ENCODE measurements at regions not wholly inside any gene's neighbourhood (a gene's known extent, or its start where the extent isn't known, plus 50 kb on each side); places are given as distances from the start of the nearest gene placed in this dataset.
"Not testable (repeated sequence)": the region's sequence is repeated elsewhere in the genome, so short reads cannot be mapped to it uniquely, and the experiment has no call there.

DNA sequence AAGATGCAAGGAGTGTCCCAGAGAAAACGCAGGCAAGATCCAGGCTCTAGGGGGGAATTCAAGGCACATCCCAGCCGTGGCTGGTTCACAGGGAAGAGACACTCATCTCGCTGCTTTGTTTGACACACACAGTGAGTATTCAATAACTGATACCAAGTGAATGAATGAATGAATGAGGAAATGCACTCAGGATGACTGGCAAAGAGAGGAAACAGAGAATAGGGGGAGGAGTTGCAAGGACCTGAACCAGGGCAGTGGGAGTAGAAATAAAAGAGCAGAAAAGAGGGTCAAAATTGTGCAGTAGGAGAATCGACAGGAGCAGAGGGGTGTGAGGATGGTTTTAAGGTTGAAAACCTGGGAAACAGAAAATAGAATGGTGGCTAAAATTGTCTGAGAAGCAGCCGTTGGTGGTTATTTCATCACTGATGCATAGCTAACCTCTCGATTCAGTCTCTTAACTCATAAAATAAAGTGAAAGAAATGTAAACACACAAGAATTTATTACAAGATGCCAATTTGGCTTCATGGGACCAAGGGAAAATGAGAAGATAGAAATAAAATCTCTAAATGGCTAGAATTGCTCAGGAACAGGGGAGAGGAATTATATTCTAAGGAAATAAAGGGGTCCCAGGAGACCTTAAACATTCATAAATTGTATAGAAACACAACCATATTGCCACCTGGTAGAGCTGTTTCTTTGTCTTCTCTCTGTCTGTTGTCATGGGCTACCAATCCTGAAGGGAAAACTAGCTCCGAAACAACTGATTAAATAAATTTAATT is 63.9 kb upstream of the PHLPP1 start:
- H3K4me3 ChIP-seq (ENCODE audit: low read depth, low read length) = no peak overlapping the region
- ChIA-PET CTCF (interaction anchor here (0.7 kb wide), 1 partner anchor 63 kb away, joined by 3 read pairs; the partner anchor contains the start of gene PHLPP1), POLR2A (no interaction called here)
- no peak for DNase-seq (ENCODE audit: low read depth, low spot score)
- TF ChIP-seq, protein P1, sequence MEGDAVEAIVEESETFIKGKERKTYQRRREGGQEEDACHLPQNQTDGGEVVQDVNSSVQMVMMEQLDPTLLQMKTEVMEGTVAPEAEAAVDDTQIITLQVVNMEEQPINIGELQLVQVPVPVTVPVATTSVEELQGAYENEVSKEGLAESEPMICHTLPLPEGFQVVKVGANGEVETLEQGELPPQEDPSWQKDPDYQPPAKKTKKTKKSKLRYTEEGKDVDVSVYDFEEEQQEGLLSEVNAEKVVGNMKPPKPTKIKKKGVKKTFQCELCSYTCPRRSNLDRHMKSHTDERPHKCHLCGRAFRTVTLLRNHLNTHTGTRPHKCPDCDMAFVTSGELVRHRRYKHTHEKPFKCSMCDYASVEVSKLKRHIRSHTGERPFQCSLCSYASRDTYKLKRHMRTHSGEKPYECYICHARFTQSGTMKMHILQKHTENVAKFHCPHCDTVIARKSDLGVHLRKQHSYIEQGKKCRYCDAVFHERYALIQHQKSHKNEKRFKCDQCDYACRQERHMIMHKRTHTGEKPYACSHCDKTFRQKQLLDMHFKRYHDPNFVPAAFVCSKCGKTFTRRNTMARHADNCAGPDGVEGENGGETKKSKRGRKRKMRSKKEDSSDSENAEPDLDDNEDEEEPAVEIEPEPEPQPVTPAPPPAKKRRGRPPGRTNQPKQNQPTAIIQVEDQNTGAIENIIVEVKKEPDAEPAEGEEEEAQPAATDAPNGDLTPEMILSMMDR (IDR thresholded peaks at IDR 0.05; ENCODE audit: insufficient read depth, low read length, missing control alignments) = no peak

DNA sequence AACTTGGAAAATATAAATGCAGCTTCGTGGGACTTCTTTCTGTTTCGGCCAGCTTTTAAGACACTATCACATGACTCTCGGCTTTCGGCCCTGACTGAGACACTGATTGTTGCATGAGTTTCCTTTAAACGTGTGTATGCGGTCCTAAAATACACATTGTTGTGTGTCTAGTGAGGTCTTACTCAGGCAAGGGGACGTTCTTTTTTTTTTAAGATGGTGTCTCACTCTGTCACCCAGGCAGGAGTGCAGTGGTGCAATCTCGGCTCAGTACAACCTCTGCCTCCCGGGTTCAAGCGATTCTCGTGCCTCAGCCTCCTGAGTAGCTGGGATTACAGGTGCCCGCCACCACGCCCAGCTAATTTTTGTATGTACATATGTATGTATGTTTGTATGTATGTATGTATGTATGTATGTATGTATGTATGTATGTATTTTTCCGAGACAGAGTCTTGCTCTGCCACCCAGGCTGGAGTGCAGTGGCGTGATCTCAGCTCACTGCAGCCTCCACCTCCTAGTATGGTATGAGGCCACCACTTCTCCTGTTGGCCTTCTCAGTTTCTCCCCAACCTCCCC is 63.2 kb upstream of the PHLPP1 start:
- DNase-seq (ENCODE audit: low read depth, low spot score); H3K4me3 ChIP-seq (ENCODE audit: low read depth, low read length); CTCF ChIA-PET; POLR2A ChIA-PET: not testable (repeated sequence)

DNA sequence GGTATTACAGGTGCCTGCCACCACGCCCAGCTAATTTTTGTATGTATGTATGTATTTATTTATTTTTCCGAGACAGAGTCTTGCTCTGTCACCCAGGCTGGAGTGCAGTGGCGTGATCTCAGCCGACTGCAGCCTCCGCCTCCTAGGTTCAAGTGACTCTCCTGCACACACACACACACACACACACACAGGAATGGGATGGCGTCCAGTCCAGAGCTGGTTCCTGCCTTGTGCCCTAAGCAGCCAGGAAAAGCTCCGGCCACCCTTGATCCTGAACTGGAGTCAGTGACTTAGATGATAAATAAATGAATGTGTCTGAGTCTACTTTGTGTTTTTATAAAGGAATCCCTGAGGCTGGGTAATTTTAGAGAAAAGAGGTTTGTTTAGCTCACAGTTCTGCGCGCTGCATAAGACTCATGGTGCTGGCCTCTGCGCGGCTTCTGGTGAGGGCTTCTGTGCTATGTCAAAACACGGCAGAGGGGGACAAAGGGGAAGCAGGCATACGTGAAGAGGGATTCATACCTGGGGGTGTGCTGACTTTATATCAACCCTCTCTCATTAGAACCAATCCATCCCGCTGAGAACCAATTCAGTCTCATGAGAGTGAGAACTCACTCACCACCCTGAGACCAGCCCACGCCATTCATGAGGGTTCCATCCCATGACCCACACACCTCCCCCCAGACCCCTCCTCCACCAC is 59.7 kb upstream of the PHLPP1 start:
- ChIA-PET CTCF (interaction anchor here (0.9 kb wide), 1 partner anchor 327 kb away, joined by 3 read pairs; no protein-coding TSS in a partner anchor), POLR2A (no interaction called here)
- no peak overlapping the region for H3K4me3 ChIP-seq (ENCODE audit: low read depth, low read length)
- no peak for DNase-seq (ENCODE audit: low read depth, low spot score)
- TF ChIP-seq, protein P1 (IDR thresholded peaks at IDR 0.05; ENCODE audit: insufficient read depth, low read length, missing control alignments) = no peak

DNA sequence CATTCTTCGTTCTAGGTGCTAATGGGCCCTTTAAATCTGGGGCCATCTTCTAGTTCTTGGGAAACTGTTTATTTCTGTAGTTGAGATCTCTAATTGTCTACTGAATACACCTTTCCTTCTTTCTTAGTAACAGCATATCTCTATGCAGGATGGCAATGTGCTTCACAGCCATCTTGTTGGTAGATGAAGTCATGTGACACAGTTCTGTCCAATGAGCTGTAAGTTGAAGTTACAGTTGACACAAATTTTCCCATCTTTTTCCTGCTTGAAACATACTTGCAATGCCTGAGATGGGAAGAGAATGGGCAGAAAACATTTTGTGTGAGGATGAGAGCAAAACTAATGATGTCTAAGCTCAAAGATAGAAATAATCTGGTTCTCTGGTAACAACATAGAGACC is 57.3 kb upstream of the PHLPP1 start:
- TF ChIP-seq, protein P1 (IDR thresholded peaks at IDR 0.05; ENCODE audit: insufficient read depth, low read length, missing control alignments) = no peak
- CTCF ChIA-PET = interaction anchor here (1.3 kb wide), 1 partner anchor 72 kb away, joined by 3 read pairs; no protein-coding TSS in a partner anchor
- DNase-seq (ENCODE audit: low read depth, low spot score) = no peak
- POLR2A ChIA-PET = no interaction called here
- H3K4me3 ChIP-seq (ENCODE audit: low read depth, low read length) = no peak overlapping the region

DNA sequence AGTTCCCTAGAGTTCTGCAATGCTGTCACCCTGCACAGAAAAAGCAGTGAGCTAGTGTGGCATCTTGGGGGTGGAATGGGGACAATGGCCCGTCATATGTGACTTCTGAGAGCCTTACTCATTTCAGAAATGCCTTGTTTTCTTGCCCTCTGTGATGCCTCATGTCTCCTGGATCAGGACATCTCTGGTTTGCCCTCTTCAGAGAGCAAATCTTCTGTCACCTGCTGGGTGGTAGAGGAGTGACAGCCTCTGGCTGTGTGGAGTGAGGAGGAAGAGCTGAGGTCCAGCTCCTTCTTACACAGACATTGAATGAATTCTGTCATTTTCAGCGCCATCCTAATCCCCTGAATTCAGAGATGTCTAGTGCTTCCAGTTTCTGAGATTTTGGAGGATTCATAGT is 55.6 kb upstream of the PHLPP1 start:
- TF ChIP-seq, protein P1 (IDR thresholded peaks at IDR 0.05; ENCODE audit: insufficient read depth, low read length, missing control alignments) = no peak
- POLR2A ChIA-PET = no interaction called here

DNA sequence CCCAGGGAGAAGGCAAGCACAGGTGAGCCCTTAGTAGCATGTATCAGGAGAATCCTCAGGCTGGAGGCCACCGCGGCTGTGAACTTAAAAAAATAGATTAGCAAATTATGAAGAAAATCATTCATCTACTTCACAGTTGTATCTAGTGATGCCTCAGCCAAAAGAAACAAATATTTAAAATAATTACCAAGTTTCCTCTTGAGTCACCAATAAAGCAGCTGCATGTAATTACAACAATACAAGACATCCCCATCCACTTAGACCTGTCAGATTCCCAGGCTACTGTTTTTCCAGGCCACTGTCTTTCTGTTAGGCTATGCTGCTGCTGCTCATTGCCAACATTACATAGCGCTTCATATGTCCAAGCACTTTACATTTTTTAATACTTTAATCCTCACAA is 54.6 kb upstream of the PHLPP1 start:
- no peak overlapping the region for H3K4me3 ChIP-seq (ENCODE audit: low read depth, low read length)
- ChIA-PET CTCF (no interaction called here), POLR2A (no interaction called here)
- no peak for DNase-seq (ENCODE audit: low read depth, low spot score)
- TF ChIP-seq, protein P1 (IDR thresholded peaks at IDR 0.05; ENCODE audit: insufficient read depth, low read length, missing control alignments) = no peak

More for the DNA sequence above, 55.6 kb upstream of the PHLPP1 start:
- DNase-seq (ENCODE audit: low read depth, low spot score) = no peak
- H3K4me3 ChIP-seq (ENCODE audit: low read depth, low read length) = no peak overlapping the region
- CTCF ChIA-PET = no interaction called here

Data from AG04449 (cell line).